Adrenal gland (tissue), 5 donors: ENCODE measurements at regions not wholly inside any gene's neighbourhood (a gene's known extent, or its start where the extent isn't known, plus 50 kb on each side); places are given as distances from the start of the nearest gene placed in this dataset.

Source experiments
- POLR2A ChIP-seq, 2 donors: fragments of 450-650 bp; IDR thresholded peaks; one replicate each; pipeline ENCODE4 v1.6.1; 2017; ENCODE audit warnings: antibody characterized with exemption in 2 of 2, mild to moderate bottlenecking in 2 of 2, moderate library complexity in 1 of 2
- TF ChIP-seq, protein P1 (sequence below), 6 experiments: fragments of 450-650 bp in 4 of 6; fragments of 200-600 bp in 2 of 6; sonication (generic) in 1 of 6; IDR thresholded peaks; 1 replicate in 5 of 6; 2 replicates in 1 of 6; pipeline versions ENCODE4 v1.5.1 to v1.8.0; 2016 to 2021; ENCODE audit warnings: antibody characterized with exemption in 6 of 6, mild to moderate bottlenecking in 2 of 6, moderate library complexity in 1 of 6
- donor health status: DM: no; HTN: no; CAD: no.

DNA sequence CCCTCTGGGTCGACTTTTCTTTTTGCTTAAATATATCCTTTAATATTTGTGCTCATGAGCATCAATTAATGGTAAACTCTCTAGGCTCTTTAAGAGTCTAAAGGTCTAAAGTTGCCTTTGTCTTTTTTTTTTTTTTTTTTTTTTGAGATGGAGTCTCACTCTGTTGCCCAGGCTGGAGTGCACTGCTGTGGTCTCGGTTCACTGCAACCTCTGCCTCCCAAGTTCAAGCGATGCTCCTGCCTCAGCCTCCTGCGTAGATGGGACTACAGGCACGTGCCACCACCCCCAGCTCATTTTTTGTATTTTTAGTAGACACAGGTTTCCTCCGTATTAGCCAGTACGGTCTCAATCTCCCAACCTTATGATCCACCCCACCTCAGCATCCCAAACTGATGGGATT lies 122.0 kb upstream of the TMEM170B start:
- TF ChIP-seq, protein P1, sequence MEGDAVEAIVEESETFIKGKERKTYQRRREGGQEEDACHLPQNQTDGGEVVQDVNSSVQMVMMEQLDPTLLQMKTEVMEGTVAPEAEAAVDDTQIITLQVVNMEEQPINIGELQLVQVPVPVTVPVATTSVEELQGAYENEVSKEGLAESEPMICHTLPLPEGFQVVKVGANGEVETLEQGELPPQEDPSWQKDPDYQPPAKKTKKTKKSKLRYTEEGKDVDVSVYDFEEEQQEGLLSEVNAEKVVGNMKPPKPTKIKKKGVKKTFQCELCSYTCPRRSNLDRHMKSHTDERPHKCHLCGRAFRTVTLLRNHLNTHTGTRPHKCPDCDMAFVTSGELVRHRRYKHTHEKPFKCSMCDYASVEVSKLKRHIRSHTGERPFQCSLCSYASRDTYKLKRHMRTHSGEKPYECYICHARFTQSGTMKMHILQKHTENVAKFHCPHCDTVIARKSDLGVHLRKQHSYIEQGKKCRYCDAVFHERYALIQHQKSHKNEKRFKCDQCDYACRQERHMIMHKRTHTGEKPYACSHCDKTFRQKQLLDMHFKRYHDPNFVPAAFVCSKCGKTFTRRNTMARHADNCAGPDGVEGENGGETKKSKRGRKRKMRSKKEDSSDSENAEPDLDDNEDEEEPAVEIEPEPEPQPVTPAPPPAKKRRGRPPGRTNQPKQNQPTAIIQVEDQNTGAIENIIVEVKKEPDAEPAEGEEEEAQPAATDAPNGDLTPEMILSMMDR (IDR thresholded peaks at IDR 0.05), result no peak
- no peak for TF ChIP-seq POLR2A (IDR thresholded peaks at IDR 0.05)
